ENCODE measurements at regions not wholly inside any gene's neighbourhood (a gene's known extent, or its start where the extent isn't known, plus 50 kb on each side); places are given as distances from the start of the nearest gene placed in this dataset.

DNA sequence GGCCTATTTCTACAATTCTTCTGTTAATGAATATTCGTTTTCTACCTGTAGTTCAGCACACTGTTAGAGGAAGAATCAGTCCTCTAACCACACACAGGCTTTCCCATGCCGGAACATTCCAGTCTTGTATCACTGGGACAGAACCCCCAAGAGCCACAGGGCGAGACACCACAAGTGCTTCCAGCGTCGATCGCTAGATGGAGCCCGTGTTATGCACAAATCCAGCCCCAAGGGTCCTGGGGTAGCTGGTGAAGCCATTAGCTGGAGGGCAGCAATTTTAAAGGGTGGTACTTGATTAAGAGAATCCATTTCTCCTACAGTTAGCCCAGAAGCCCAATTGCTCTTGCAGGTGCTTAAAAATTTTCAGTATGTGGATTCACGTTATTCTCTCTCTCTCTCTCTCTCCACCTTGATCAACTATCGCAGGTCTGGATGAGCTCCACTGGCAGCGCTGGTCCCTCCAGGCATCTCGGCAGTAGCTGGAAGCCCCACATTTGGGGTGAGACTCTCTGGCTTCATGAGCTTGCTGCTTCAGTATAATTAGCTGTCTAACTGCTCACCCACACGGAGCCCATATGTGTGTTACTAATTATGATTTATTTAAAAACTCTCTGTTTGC is 148.2 kb upstream of the SNX19 start:
- DNase-seq (ENCODE audit: low spot score), result no peak
- no peaks in the 10 kb centered on the region for H3K36me3 ChIP-seq
- no peaks in the 10 kb centered on the region for H3K27me3 ChIP-seq (replicated peaks; ENCODE audit: insufficient read depth)
- no peak overlapping the region for H3K4me3 ChIP-seq
- no peaks in the 10 kb centered on the region for H3K9me3 ChIP-seq
- no peak overlapping the region for H3K27ac ChIP-seq
- H3K4me1 ChIP-seq (ENCODE audit: control insufficient read depth in 1 of 2, low read depth in 2 of 2), result no peaks in the 10 kb centered on the region
- TF ChIP-seq, protein P1, sequence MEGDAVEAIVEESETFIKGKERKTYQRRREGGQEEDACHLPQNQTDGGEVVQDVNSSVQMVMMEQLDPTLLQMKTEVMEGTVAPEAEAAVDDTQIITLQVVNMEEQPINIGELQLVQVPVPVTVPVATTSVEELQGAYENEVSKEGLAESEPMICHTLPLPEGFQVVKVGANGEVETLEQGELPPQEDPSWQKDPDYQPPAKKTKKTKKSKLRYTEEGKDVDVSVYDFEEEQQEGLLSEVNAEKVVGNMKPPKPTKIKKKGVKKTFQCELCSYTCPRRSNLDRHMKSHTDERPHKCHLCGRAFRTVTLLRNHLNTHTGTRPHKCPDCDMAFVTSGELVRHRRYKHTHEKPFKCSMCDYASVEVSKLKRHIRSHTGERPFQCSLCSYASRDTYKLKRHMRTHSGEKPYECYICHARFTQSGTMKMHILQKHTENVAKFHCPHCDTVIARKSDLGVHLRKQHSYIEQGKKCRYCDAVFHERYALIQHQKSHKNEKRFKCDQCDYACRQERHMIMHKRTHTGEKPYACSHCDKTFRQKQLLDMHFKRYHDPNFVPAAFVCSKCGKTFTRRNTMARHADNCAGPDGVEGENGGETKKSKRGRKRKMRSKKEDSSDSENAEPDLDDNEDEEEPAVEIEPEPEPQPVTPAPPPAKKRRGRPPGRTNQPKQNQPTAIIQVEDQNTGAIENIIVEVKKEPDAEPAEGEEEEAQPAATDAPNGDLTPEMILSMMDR (IDR thresholded peaks at IDR 0.05), result peak; percentile 23
- ATAC-seq (ENCODE audit: insufficient number of reproducible peaks, low FRiP score, low read depth), result no peak

DNA sequence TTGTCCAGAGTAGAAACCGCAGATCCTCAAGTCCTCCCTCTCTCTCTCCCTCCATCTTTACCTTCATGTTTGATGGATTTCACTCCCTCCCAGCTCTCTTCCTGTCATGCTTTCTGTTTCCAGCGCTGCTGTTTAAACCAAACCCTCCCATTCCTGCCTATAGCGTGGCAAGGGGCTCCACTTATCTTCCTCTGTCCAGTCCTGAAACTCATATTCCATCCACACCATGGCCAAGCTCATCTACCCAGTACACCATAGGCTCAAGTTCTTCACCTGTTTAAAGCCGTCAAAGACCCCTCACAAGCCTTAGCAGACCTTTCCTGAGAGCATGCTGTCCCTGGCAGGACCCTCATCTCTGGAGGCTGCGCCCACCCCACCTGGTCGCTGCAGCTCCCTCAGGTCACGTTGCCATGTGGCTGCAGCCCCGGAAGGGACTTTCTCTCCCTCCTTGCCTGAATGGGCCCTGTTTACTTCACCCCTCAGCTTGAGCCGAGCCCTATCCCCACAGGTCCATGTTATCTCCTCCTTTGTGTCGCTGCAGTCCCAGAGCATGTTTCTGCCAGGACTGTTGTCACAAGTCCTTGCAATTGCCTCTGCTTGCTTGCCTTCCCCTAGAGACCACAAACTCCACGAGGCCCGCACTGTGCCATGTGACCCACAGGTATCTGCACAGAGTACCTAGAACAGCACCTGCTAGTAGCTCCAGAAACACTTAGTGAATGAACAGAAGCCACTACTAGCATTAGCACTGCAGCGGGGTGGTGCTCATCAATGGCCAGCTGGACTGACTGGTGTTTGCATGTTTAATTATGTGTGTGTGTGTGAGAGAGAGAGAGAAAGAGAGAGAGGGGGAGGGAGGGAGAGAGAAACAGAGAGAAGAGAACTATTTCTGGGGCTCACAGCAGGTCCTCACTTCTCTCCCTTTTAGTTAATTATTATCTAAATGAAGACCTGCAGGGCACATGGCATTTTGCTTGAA is 149.4 kb upstream of the SNX19 start:
- H3K4me3 ChIP-seq, result no peak overlapping the region
- H3K4me1 ChIP-seq (ENCODE audit: control insufficient read depth in 1 of 2, low read depth in 2 of 2), result no peaks in the 10 kb centered on the region
- ATAC-seq (ENCODE audit: insufficient number of reproducible peaks, low FRiP score, low read depth) (no peak), DNase-seq (ENCODE audit: low spot score) (no peak)
- TF ChIP-seq, protein P1 (IDR thresholded peaks at IDR 0.05), result no peak
- H3K36me3 ChIP-seq, result no peaks in the 10 kb centered on the region
- no peaks in the 10 kb centered on the region for H3K27me3 ChIP-seq (replicated peaks; ENCODE audit: insufficient read depth)
- H3K9me3 ChIP-seq, result no peaks in the 10 kb centered on the region
- no peak overlapping the region for H3K27ac ChIP-seq

DNA sequence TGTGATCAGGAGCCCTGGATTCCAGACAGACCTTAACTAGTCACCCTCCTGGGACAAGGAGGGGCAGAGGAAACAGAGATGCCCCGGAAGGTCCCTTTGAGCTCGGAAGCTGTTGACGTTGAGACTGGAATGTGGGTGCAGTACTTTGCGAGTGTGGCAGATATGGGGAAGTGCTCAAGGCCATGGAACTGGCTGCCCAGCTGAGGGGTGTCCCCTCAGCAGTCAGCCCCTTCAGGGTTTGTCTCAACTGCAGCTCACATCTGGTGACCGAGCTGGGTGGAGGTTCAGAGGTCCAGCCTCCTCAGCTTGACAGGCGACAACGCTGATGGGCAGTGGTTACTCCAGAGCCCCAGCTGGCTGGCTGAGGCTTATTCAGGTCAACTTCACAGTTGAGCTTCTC is 150.3 kb upstream of the SNX19 start:
- Histone ChIP-seq H3K4me1 (ENCODE audit: control insufficient read depth in 1 of 2, low read depth in 2 of 2) (no peaks in the 10 kb centered on the region), H3K36me3 (no peaks in the 10 kb centered on the region), H3K4me3 (no peak overlapping the region), H3K27ac (no peak overlapping the region), H3K27me3 (replicated peaks; ENCODE audit: insufficient read depth) (no peaks in the 10 kb centered on the region), H3K9me3 (no peaks in the 10 kb centered on the region)
- no peak for DNase-seq (ENCODE audit: low spot score)
- no peak for ATAC-seq (ENCODE audit: insufficient number of reproducible peaks, low FRiP score, low read depth)
- TF ChIP-seq, protein P1 (IDR thresholded peaks at IDR 0.05), result no peak

DNA sequence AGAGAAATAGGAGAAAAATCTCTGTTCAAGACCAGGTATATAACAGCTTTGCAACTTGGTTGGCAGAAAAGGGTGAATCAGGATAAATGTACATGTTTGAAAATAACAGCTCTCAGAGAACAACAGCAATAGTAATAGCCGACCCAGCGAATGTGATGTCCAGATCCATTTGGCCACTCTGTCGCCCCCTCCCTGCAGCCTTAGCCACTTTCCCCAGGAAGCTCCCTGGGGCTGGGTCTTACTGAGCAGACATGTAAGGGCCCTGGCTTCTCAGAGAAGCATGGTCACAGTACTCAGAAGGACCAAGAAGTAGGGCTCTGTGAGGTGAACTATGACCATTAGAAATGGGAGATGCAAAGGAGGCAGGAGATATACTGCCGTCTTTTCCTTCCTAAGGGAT is 154.1 kb upstream of the SNX19 start:
- H3K36me3 ChIP-seq, result no peaks in the 10 kb centered on the region
- no peaks in the 10 kb centered on the region for H3K27me3 ChIP-seq (replicated peaks; ENCODE audit: insufficient read depth)
- ATAC-seq (ENCODE audit: insufficient number of reproducible peaks, low FRiP score, low read depth), result no peak
- no peak for DNase-seq (ENCODE audit: low spot score)
- H3K4me3 ChIP-seq, result no peak overlapping the region
- no peak overlapping the region for H3K27ac ChIP-seq
- no peaks in the 10 kb centered on the region for H3K4me1 ChIP-seq (ENCODE audit: control insufficient read depth in 1 of 2, low read depth in 2 of 2)
- TF ChIP-seq, protein P1 (IDR thresholded peaks at IDR 0.05), result no peak
- no peaks in the 10 kb centered on the region for H3K9me3 ChIP-seq

DNA sequence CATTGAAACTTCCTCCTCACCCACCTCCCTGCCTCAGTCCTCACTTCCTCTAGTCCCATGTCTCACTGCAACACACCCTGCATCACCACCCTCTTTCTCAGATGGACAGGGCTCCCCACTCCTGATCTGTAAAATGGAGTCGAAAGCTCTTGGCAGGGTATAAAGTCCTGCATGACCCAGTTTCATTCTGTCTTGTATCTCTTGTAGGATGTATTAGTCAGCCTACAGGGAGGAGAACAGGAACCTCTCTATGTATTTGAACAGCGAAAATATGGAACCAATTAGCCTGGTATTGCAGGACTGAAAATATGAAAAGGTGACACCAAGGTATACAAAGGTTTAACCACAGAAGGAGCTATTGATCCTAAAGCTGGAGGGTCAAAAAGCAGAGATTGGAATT is 156.9 kb upstream of the SNX19 start:
- TF ChIP-seq, protein P1 (IDR thresholded peaks at IDR 0.05), result no peak
- DNase-seq (ENCODE audit: low spot score), result no peak
- H3K4me1 ChIP-seq (ENCODE audit: control insufficient read depth in 1 of 2, low read depth in 2 of 2), result no peaks in the 10 kb centered on the region
- H3K36me3 ChIP-seq, result no peaks in the 10 kb centered on the region
- no peaks in the 10 kb centered on the region for H3K27me3 ChIP-seq (replicated peaks; ENCODE audit: insufficient read depth)
- no peaks in the 10 kb centered on the region for H3K9me3 ChIP-seq
- no peak for ATAC-seq (ENCODE audit: insufficient number of reproducible peaks, low FRiP score, low read depth)
- H3K4me3 ChIP-seq, result no peak overlapping the region
- H3K27ac ChIP-seq, result no peak overlapping the region
